ENCODE measurements at regions not wholly inside any gene's neighbourhood (a gene's known extent, or its start where the extent isn't known, plus 50 kb on each side); places are given as distances from the start of the nearest gene placed in this dataset.

GRCh38 chr5:17732351-17732923 is 98.2 kb downstream of the TAF11L14 start:
- DNase-seq (ENCODE audit: low spot score) = no peak
- no peak for TF ChIP-seq CTCF (IDR thresholded peaks at IDR 0.05)
- no peak for ATAC-seq (ENCODE audit: low FRiP score)

GRCh38 chr5:17734011-17734410 is 99.8 kb downstream of the TAF11L14 start:
- ATAC-seq (ENCODE audit: low FRiP score) (no peak), DNase-seq (ENCODE audit: low spot score) (no peak)
- TF ChIP-seq CTCF (IDR thresholded peaks at IDR 0.05) = no peak

GRCh38 chr5:17735761-17736160 is 101.5 kb downstream of the TAF11L14 start:
- DNase-seq (ENCODE audit: low spot score) = no peak
- no peak for ATAC-seq (ENCODE audit: low FRiP score)
- TF ChIP-seq CTCF (IDR thresholded peaks at IDR 0.05) = no peak

GRCh38 chr5:17737092-17737491 is 102.8 kb downstream of the TAF11L14 start:
- no peak for DNase-seq (ENCODE audit: low spot score)
- no peak for ATAC-seq (ENCODE audit: low FRiP score)
- TF ChIP-seq CTCF (IDR thresholded peaks at IDR 0.05) = no peak

- DNase-seq (ENCODE audit: low spot score) (no peak), ATAC-seq (ENCODE audit: low FRiP score) (no peak)
- TF ChIP-seq CTCF (IDR thresholded peaks at IDR 0.05) = no peak
Measured at GRCh38 chr5:17738446-17738845, 104.2 kb downstream of the TAF11L14 start.

GRCh38 chr5:17743580-17744435 is 109.5 kb downstream of the TAF11L14 start:
- ATAC-seq (ENCODE audit: low FRiP score) = peak; percentile 68
- no peak for DNase-seq (ENCODE audit: low spot score)
- no peak for TF ChIP-seq CTCF (IDR thresholded peaks at IDR 0.05)

- no peak for DNase-seq (ENCODE audit: low spot score)
- no peak for TF ChIP-seq CTCF (IDR thresholded peaks at IDR 0.05)
- ATAC-seq (ENCODE audit: low FRiP score) = no peak
Measured at GRCh38 chr5:17748201-17748600, 113.9 kb downstream of the TAF11L14 start.

All from omental fat pad (tissue), 3 donors.